ENCODE measurements at regions not wholly inside any gene's neighbourhood (a gene's known extent, or its start where the extent isn't known, plus 50 kb on each side); places are given as distances from the start of the nearest gene placed in this dataset.

DNA sequence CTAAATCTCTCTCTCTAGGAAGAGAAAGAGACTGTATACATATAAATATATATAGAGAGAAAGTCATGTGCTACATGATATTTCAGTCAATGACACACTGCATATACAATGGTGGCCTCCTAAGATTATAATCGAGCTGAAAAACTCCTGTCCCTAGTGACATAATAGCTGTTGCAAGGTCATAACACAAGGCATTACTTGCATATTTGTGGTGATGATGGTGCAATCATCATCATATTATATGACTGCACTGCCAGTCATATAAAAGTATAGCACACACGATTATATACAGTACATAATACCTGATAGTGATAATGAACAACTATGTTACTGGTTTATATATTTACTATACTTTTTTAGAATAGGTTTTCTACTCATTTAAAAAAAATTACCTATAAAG, 316.7 kb downstream of the FGFR2 start:
- Histone ChIP-seq H3K4me3 (no peak overlapping the region), H3K27ac (no peak overlapping the region), H3K9me3 (replicated peaks) (no peaks in the 10 kb centered on the region; the same call in 1 of the 2 replicates), H3K4me1 (replicated peaks) (no peaks in the 10 kb centered on the region), H3K27me3 (replicated peaks) (no peaks in the 10 kb centered on the region), H3K36me3 (no peaks in the 10 kb centered on the region)
- DNase-seq (ENCODE audit: low read depth in 1 of 2, low spot score in 2 of 2), result no peak

DNA sequence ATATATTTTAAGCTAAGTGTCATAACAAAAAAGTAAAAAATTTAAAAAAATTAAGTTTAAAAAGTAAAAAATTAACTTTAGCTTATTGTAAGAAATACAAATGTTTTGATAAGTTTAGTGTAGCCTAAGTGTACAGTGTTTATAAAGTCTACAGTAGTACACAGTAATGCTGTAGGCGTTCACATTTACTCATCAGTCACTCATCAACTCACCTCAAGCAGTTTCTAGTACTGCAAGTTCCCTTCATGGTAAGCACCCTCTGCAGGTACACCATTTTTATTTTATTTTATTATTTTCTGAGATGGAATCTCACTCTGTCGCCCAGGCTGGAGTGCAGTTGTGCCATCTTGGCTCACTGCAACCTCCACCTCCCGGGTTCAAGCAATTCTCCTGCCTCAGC, 316.0 kb downstream of the FGFR2 start:
- Histone ChIP-seq H3K27me3 (replicated peaks) (no peaks in the 10 kb centered on the region), H3K36me3 (no peaks in the 10 kb centered on the region)

DNA sequence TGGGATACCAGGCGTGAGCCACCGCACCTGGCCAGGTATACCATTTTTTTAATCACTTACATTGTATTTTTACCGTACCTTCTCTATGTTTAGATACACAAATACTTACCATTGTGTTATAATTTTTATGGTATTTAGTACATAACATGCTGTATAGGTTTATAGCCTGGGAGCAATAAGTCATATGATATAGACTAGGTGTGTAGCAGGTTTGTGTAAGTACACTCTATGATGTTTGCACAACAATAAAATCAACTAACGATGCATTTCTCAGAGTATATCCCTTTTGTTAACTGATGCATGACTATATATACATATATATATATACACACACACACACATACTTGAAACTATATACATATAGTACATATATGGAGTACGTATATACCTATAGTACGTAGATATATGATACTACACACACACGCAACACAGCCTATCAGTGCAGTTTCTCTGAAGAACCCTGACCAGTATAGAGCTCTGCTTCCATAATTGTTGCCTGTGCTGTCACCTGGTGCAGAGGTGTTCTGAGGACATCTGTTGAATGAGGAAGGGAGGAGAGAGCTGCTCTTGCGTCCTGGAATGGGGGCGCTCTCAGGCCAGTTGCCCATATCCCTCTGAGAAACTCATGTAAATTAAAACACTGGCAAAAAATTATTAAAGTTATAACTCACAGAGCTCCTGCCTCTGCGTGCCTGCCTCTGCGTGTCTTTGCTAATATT, 315.3 kb downstream of the FGFR2 start:
- Histone ChIP-seq H3K4me1 (replicated peaks) (no peaks in the 10 kb centered on the region), H3K27me3 (replicated peaks) (no peaks in the 10 kb centered on the region), H3K4me3 (no peak overlapping the region), H3K36me3 (no peaks in the 10 kb centered on the region), H3K27ac (no peak overlapping the region), H3K9me3 (replicated peaks) (no peaks in the 10 kb centered on the region)
- no peak for DNase-seq (ENCODE audit: low read depth in 1 of 2, low spot score in 2 of 2)

More for the DNA sequence above, 316.0 kb downstream of the FGFR2 start:
- Histone ChIP-seq H3K4me1 (replicated peaks) (no peaks in the 10 kb centered on the region), H3K9me3 (replicated peaks) (no peaks in the 10 kb centered on the region), H3K27ac (no peak overlapping the region), H3K4me3 (no peak overlapping the region)
- no peak for DNase-seq (ENCODE audit: low read depth in 1 of 2, low spot score in 2 of 2)

DNA sequence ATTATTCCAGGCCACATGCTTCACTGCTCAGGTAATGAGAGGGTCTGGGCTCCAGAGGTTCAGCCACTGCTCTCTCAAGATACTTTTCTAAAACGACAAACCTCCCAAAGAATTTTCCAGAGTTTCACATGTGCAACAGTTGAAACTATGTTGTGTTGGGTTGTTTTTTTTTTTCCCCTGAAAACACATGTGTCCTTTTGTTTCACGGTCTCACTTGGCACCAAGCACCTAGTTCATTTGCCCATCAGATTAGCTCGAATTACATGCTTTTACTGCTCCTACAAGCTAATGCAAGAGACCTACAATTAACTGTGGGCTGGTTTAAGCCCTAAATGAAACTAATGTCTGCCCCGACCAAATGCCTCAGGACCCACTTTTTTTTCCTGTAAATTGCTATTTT, 313.3 kb downstream of the FGFR2 start:
- no peaks in the 10 kb centered on the region for H3K36me3 ChIP-seq
- H3K9me3 ChIP-seq (replicated peaks), result no peaks in the 10 kb centered on the region
- no peak overlapping the region for H3K27ac ChIP-seq
- H3K4me3 ChIP-seq, result no peak overlapping the region
- no peaks in the 10 kb centered on the region for H3K27me3 ChIP-seq (replicated peaks)
- no peak for DNase-seq (ENCODE audit: low read depth in 1 of 2, low spot score in 2 of 2)
- no peaks in the 10 kb centered on the region for H3K4me1 ChIP-seq (replicated peaks)

DNA sequence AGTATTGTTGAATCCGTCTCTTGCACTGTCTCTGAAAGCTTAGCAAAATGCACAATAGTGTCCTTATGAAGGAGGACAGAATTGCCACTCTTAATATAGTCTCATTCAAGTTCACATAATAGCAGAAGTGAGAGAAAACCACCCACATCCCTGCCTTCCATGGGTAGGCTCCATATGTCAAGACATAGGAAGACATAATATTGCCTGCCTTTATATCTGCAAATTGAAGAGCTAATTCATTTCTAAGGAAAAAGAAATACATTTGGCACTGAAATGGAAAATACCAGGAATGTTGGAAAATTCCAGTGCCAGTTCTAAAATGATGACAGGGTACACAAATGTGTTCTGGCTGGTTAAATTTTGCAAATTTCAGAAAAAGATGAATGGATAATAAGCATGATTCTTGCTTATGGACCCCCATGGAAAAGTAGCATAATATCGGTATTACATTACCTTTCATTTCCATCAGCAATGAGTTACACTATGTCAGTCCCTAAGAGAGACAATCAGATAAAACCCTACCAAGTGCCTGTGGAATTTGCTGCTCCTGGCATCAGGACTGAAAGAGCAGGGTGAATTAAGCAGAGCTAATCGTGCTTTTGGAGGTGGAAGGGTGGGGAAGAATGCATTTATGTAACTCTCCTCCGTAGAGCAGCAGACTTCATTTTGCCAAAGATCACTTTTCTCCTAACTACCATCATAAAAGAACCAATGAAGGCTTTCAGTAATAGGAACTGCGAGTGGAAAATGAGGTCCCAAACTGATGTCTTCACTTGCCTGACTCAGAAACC, 312.6 kb downstream of the FGFR2 start:
- H3K27me3 ChIP-seq (replicated peaks), result no peaks in the 10 kb centered on the region
- H3K36me3 ChIP-seq, result no peaks in the 10 kb centered on the region
- no peak overlapping the region for H3K27ac ChIP-seq
- H3K4me3 ChIP-seq, result no peak overlapping the region
- no peaks in the 10 kb centered on the region for H3K4me1 ChIP-seq (replicated peaks)
- DNase-seq (ENCODE audit: low read depth in 1 of 2, low spot score in 2 of 2), result no peak
- no peaks in the 10 kb centered on the region for H3K9me3 ChIP-seq (replicated peaks)

DNA sequence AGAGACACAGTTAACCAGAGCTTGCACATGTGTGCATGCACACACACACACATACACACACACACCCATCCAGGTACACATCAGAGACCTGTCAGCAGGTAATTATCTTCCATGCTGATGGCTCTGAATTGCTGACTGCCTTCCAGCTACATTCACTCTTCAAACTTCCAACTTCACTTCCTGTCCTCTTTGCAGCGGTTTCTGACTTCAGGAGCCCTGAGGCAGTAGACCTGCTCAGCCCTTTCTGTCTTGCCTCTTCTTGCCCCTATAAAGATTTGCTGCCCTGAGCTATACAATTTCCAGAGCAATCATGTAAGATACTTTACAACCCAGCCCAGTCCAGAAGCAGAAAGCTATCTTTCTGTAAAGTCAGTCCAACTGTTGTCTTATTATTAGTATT, 310.2 kb downstream of the FGFR2 start:
- H3K9me3 ChIP-seq (replicated peaks), result no peaks in the 10 kb centered on the region
- DNase-seq (ENCODE audit: low read depth in 1 of 2, low spot score in 2 of 2), result no peak
- no peaks in the 10 kb centered on the region for H3K4me1 ChIP-seq (replicated peaks)
- H3K27ac ChIP-seq, result no peak overlapping the region
- H3K27me3 ChIP-seq (replicated peaks), result no peaks in the 10 kb centered on the region
- H3K4me3 ChIP-seq, result no peak overlapping the region
- H3K36me3 ChIP-seq, result no peaks in the 10 kb centered on the region

DNA sequence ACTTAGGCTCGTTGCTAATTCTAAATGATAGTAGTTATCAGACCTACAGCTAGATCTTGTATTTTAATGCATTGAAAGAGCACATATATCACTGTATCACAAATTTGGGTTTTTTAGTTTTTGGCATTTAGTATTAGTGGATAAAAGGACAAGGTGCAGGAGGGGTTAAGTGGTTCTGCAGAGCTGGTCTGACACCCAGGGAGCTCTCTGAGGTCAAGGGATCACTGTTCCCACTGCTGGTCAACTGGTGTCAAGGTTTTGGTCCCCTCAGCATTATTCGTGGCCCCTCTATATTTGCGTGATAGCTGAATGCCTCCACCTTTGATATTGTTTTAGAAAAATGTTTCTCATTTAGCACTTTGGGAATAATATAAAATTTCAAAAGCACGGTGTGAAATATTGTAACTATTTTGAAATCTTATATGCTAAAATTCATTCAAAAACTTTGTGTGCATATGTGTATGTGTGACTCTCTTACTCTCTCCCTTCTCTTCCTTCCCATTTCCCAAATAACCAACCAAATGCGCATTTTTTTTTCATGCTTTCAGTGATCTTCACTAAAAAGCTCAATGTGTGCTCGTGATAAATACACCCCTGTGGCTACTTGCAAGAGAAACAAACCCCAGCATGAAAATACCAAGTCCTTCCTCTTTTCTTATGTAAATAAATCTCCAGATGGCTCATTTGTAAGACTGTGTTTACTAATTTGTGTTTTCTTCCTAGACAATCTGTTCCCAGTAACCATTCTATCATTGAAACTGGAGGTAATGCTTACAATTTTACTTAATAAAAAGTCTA, 309.2 kb downstream of the FGFR2 start:
- Histone ChIP-seq H3K4me3 (no peak overlapping the region), H3K27ac (no peak overlapping the region), H3K27me3 (replicated peaks) (no peaks in the 10 kb centered on the region), H3K36me3 (no peaks in the 10 kb centered on the region), H3K9me3 (replicated peaks) (no peaks in the 10 kb centered on the region), H3K4me1 (replicated peaks) (no peaks in the 10 kb centered on the region)
- no peak for DNase-seq (ENCODE audit: low read depth in 1 of 2, low spot score in 2 of 2)

DNA sequence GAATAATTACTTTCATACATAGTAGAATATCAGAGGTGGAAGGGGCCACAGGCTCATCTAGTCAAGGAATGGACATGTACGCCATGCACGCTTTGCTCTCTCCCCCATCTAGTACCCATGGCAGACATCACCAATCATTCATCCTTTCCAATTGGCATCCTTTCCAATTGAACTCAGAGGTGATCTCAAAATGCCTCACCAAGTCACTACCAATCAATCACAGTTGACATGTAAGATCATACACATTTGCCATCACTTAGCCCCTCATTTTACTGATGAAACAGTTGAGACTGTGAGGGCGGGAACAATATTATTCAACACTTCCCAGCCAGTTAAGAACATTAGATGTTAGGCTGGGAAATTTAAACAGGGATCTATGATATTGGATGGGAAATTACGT, 308.4 kb downstream of the FGFR2 start:
- no peaks in the 10 kb centered on the region for H3K27me3 ChIP-seq (replicated peaks)
- no peaks in the 10 kb centered on the region for H3K9me3 ChIP-seq (replicated peaks)
- no peak overlapping the region for H3K4me3 ChIP-seq
- H3K4me1 ChIP-seq (replicated peaks), result no peaks in the 10 kb centered on the region
- H3K36me3 ChIP-seq, result no peaks in the 10 kb centered on the region
- no peak for DNase-seq (ENCODE audit: low read depth in 1 of 2, low spot score in 2 of 2)
- no peak overlapping the region for H3K27ac ChIP-seq

DNA sequence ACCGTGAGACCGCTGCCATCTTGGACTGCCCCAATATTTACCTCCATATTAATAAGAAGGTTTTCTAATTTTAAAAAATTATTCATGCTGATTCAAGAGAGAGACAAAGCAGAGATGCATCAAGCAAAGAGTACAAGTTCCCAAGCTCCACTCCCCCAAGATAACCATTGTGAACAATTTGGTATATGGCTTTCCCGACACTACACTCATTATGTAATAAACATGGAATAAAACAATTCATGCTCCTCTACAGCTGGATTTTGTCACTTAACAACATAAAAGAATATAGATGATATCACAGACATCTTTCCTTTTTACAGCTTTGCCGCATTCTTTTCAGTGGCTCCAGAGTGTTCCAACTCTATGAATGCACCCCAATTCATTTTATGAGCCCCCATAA, 307.6 kb downstream of the FGFR2 start:
- no peaks in the 10 kb centered on the region for H3K27me3 ChIP-seq (replicated peaks)
- H3K36me3 ChIP-seq, result no peaks in the 10 kb centered on the region
- DNase-seq (ENCODE audit: low read depth in 1 of 2, low spot score in 2 of 2), result no peak
- H3K4me3 ChIP-seq, result no peak overlapping the region
- H3K9me3 ChIP-seq (replicated peaks), result no peaks in the 10 kb centered on the region
- no peaks in the 10 kb centered on the region for H3K4me1 ChIP-seq (replicated peaks)
- H3K27ac ChIP-seq, result no peak overlapping the region

DNA sequence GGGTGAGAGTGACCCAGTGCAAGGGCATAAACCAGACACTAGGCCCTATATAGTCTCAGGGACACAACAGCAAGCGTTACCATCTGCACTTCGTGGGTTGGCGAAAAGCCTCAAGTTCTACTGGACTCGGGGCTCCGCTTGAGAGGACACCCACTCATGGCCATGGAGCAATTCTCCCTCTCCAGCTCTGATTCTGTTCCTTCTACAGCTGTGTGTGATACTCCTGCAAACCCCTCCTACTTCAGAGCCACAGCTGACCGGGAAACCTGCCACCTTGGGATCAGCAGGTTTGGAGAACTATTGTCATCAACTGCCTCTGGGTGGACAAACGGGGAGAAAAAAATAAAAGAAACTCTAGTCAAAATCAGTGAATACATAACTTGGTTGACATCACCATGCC, 306.9 kb downstream of the FGFR2 start:
- no peak for DNase-seq (ENCODE audit: low read depth in 1 of 2, low spot score in 2 of 2)
- no peaks in the 10 kb centered on the region for H3K27me3 ChIP-seq (replicated peaks)
- H3K36me3 ChIP-seq, result no peaks in the 10 kb centered on the region
- no peaks in the 10 kb centered on the region for H3K4me1 ChIP-seq (replicated peaks)
- H3K27ac ChIP-seq, result no peak overlapping the region
- no peaks in the 10 kb centered on the region for H3K9me3 ChIP-seq (replicated peaks)
- H3K4me3 ChIP-seq, result no peak overlapping the region

DNA sequence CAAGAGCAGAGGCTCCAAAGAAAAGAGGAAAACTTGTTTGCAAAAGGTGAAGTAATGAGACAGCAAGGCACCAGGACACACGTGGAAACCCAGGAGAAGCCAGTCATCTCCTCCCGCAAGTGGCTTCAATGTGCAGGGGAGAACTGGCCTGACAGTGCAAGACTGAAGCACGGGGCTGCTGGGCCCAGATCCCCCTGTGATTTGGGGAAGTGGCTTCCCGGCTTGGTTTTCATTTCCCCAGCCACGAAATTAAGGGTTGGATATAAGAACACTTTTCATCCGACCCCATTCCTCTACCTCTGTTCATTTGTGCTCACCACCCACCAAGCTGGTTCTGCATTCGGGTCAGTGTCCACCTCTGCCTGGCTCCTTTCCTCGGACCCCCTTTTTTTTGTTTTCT, 306.4 kb downstream of the FGFR2 start:
- no peaks in the 10 kb centered on the region for H3K9me3 ChIP-seq (replicated peaks)
- H3K27me3 ChIP-seq (replicated peaks), result no peaks in the 10 kb centered on the region
- H3K4me1 ChIP-seq (replicated peaks), result no peaks in the 10 kb centered on the region
- DNase-seq (ENCODE audit: low read depth in 1 of 2, low spot score in 2 of 2), result no peak
- no peaks in the 10 kb centered on the region for H3K36me3 ChIP-seq
- H3K4me3 ChIP-seq, result no peak overlapping the region
- H3K27ac ChIP-seq, result no peak overlapping the region

DNA sequence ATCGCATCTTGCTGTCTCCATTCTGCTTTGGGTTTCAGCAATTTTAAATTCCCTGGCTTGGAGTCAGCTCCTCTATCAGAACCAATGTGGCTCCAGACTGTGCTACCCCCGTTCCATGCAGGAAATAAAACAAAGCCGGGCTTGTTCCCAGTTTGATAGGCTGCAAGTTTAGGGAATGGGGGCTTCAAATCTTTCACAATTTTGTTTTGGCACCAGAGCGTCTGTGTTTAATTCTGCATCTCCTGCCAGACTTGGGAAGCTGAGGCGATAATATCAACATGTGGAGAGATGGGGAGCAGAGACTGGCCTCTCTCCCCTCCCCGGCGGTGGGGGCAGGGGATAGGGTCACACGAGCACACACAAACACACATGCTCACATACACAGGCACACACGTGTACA, 305.9 kb downstream of the FGFR2 start:
- Histone ChIP-seq H3K36me3 (no peaks in the 10 kb centered on the region), H3K4me3 (no peak overlapping the region), H3K27ac (no peak overlapping the region), H3K4me1 (replicated peaks) (no peaks in the 10 kb centered on the region), H3K9me3 (replicated peaks) (peaks cover 3% of the 10 kb centered on the region; the same call in 1 of the 2 replicates), H3K27me3 (replicated peaks) (no peaks in the 10 kb centered on the region)
- no peak for DNase-seq (ENCODE audit: low read depth in 1 of 2, low spot score in 2 of 2)

DNA sequence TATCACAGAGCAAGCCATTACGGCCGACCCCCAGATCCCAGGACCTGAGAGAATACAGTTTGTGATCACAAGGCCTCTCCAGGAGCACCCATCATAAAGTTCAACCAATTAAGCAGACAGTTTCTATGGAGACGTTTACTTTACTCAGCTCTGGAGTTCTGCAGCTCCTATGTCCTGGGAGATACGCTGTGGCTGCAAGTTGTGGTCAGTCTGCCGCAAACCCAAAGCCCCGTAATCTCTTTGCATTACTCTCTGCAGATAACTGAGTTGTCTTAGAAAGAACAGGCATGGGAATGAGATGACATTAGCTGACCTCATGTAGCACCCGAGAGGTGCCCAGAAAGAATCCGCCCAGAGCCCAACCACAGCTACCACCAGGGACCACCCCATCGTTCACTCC, 305.1 kb downstream of the FGFR2 start:
- DNase-seq (ENCODE audit: low read depth in 1 of 2, low spot score in 2 of 2), result no peak
- no peaks in the 10 kb centered on the region for H3K27me3 ChIP-seq (replicated peaks)

DNA sequence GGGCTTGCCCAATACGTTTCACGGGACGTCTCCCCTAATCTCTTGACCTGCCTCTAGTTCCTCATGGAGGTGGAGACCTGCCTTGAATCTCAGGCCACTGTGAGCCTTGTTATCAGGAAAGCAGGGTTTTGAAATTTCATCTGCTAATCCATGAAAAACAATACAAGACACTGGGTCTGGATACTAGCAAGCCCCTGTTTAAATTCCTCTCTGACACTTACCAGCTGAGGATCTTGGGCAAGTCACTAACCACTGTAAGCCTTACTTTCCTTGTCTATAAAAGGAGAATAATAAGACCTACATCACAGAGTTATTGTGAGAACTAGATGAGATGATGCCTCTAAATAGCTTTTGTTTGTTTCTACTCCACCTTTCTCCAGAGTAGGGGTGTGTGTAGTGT, 303.6 kb downstream of the FGFR2 start:
- no peak for DNase-seq (ENCODE audit: low read depth in 1 of 2, low spot score in 2 of 2)
- H3K36me3 ChIP-seq, result no peaks in the 10 kb centered on the region
- H3K9me3 ChIP-seq (replicated peaks), result peaks cover 5% of the 10 kb centered on the region; the same call in 1 of the 2 replicates

More for the DNA sequence above, 305.1 kb downstream of the FGFR2 start:
- Histone ChIP-seq H3K27ac (no peak overlapping the region), H3K9me3 (replicated peaks) (peaks cover 5% of the 10 kb centered on the region; the same call in 1 of the 2 replicates), H3K36me3 (no peaks in the 10 kb centered on the region), H3K4me1 (replicated peaks) (no peaks in the 10 kb centered on the region), H3K4me3 (no peak overlapping the region)

More for the DNA sequence above, 303.6 kb downstream of the FGFR2 start:
- Histone ChIP-seq H3K27ac (no peak overlapping the region), H3K4me3 (no peak overlapping the region), H3K4me1 (replicated peaks) (no peaks in the 10 kb centered on the region), H3K27me3 (replicated peaks) (no peaks in the 10 kb centered on the region)

Measured in SJSA1 (cell line).